K562 (cell line): ENCODE measurements at regions not wholly inside any gene's neighbourhood (a gene's known extent, or its start where the extent isn't known, plus 50 kb on each side); places are given as distances from the start of the nearest gene placed in this dataset.

Source experiments
- ATAC-seq: fragments of 200-7000 bp; cut with Tn5 transposase; 3 replicates; pipeline ENCODE4 v1.9.1; 2020; ENCODE audit warnings: moderate library complexity
- BruUV-seq: library from RNA; stranded (reverse); fragments of 400-500 nt; replicated peaks from 2 replicates; lab custom pipeline; 2021; lab: Mats Ljungman, UMichigan
- CTCF ChIA-PET: fragments of 300-600 bp; formaldehyde crosslinking; extraction: SDS; loops from one replicate; lab custom pipeline; 2021; ENCODE audit warnings: low intra/inter-chr PET ratio; lab: Yijun Ruan, JAX
- POLR2A ChIA-PET: fragments of 300-600, 350-650 bp; sonication (Branson Sonifier 250); formaldehyde crosslinking; extraction: SDS; loops from one replicate; lab custom pipeline; 2021; ENCODE audit warnings: antibody characterized with exemption, inconsistent platforms; lab: Yijun Ruan, JAX
- DNase-seq, 4 experiments: peaks; one replicate each; pipeline versions ENCODE4 v3.0.0 to v3.0.0-alpha.2; 2011 to 2018; ENCODE audit warnings: low spot score in 3 of 4, mixed read lengths in 3 of 4; ENCODE audit errors: extremely low read depth in 1 of 4
- FAIRE-seq: peaks from 2 replicates; lab custom pipeline; 2011; peaks lifted over from hg19 to GRCh38; lab: Jason Lieb, UNC
- H2AFZ ChIP-seq: 2 replicates; pipeline ENCODE4 v1.6.0; 2011; ENCODE audit warnings: low read depth, low read length, control low read depth, inconsistent platforms
- H3K27ac ChIP-seq: fragments of 200-600 bp; 3 replicates; pipeline ENCODE4 v1.8.0; 2011; ENCODE audit warnings: low read depth, mild to moderate bottlenecking, control low read depth, inconsistent platforms, low read length, moderate library complexity, mixed read lengths; ENCODE audit errors: extremely low read depth
- H3K27me3 ChIP-seq, 2 experiments: fragments of 300-600 bp in 1 of 2; 2 replicates in 1 of 2; 3 replicates in 1 of 2; pipeline versions ENCODE4 v1.6.0 to v1.8.0; 2011; ENCODE audit warnings: inconsistent platforms in 2 of 2, low read length in 2 of 2, mild to moderate bottlenecking in 1 of 2, mixed read lengths in 1 of 2, moderate library complexity in 1 of 2; ENCODE audit not compliant: control insufficient read depth in 2 of 2, insufficient read depth in 2 of 2
- H3K36me3 ChIP-seq: fragments of 300-600 bp; 3 replicates; pipeline ENCODE4 v1.8.0; 2011; ENCODE audit warnings: mild to moderate bottlenecking, low read length, inconsistent platforms; ENCODE audit not compliant: control insufficient read depth, insufficient read depth
- H3K4me1 ChIP-seq, 2 experiments: fragments of 200-600 bp in 1 of 2; replicated peaks in 1 of 2; 2 replicates in 1 of 2; 3 replicates in 1 of 2; pipeline versions ENCODE4 v1.5.1 to v1.8.0; 2011; ENCODE audit warnings: inconsistent platforms in 2 of 2, low read length in 2 of 2, mild to moderate bottlenecking in 1 of 2, mixed read lengths in 1 of 2, moderate library complexity in 1 of 2; ENCODE audit not compliant: control insufficient read depth in 2 of 2, insufficient read depth in 2 of 2
- H3K4me2 ChIP-seq: 2 replicates; pipeline ENCODE4 v1.6.1; 2011; ENCODE audit warnings: low read length, control low read depth, inconsistent platforms, mixed read lengths; ENCODE audit not compliant: insufficient read depth
- H3K4me3 ChIP-seq: fragments of 200-600 bp; sonication (generic), shearing (Covaris generic); 2 replicates; pipeline ENCODE4 v1.5.1; 2016; ENCODE audit warnings: control low read depth, inconsistent platforms
- H3K79me2 ChIP-seq: fragments of 200-600 bp; 3 replicates; pipeline ENCODE4 v1.8.0; 2011; ENCODE audit warnings: low read length, inconsistent platforms; ENCODE audit not compliant: control insufficient read depth, insufficient read depth
- H3K9ac ChIP-seq, 2 experiments: 2 replicates each; pipeline versions ENCODE4 v1.6.0 to v1.6.1; 2011; ENCODE audit warnings: low read depth in 2 of 2, low read length in 2 of 2, control low read depth in 1 of 2, inconsistent platforms in 1 of 2, mild to moderate bottlenecking in 1 of 2, mixed read lengths in 1 of 2; ENCODE audit not compliant: insufficient read depth in 1 of 2
- H3K9me1 ChIP-seq: one replicate; pipeline ENCODE4 v1.6.0; 2011; ENCODE audit warnings: inconsistent platforms, mild to moderate bottlenecking, low read length, moderate library complexity; ENCODE audit not compliant: control insufficient read depth, insufficient read depth
- H3K9me3 ChIP-seq: replicated peaks from 2 replicates; pipeline ENCODE4 v1.5.1; 2011; ENCODE audit warnings: low read depth, low read length, inconsistent platforms; ENCODE audit not compliant: control insufficient read depth, insufficient read depth
- H4K20me1 ChIP-seq: replicated peaks from 2 replicates; pipeline ENCODE4 v1.6.1; 2011; ENCODE audit warnings: low read length, inconsistent platforms, mixed read lengths; ENCODE audit not compliant: control insufficient read depth, insufficient read depth
- BDP1 ChIP-seq: IDR thresholded peaks from 3 replicates; pipeline ENCODE4 v1.6.1; 2011; ENCODE audit not compliant: insufficient read length, insufficient read depth
- BRD4 ChIP-seq: fragments of 200-600 bp; sonication (generic); IDR thresholded peaks from 2 replicates; pipeline ENCODE4 v1.6.1; 2017; ENCODE audit warnings: inconsistent platforms
- CCNT2 ChIP-seq: IDR thresholded peaks from 2 replicates; pipeline ENCODE4 v1.6.1; 2011; ENCODE audit warnings: borderline replicate concordance, low read depth, mild to moderate bottlenecking, moderate library complexity, mixed read lengths, low read length; ENCODE audit not compliant: insufficient read length; ENCODE audit errors: extremely low read depth
- CTCF ChIP-seq, 3 experiments: IDR thresholded peaks in 2 of 3; conservative IDR thresholded peaks in 1 of 3; 2 replicates each; pipeline ENCODE4 v1.5.1; 2011 to 2012; ENCODE audit warnings: low read length in 3 of 3, mild to moderate bottlenecking in 3 of 3, control low read depth in 2 of 3, improper control_type of control experiment in 1 of 3, inconsistent platforms in 1 of 3, low read depth in 1 of 3, mixed read lengths in 1 of 3, moderate library complexity in 1 of 3; ENCODE audit not compliant: insufficient read depth in 2 of 3
- DPF2 ChIP-seq: fragments of 450-650 bp; IDR thresholded peaks from 2 replicates; pipeline ENCODE4 v1.6.1; 2016
- NCOA2 ChIP-seq, 2 experiments: fragments of 450-650 bp; IDR thresholded peaks; 2 replicates each; pipeline ENCODE4 v1.6.1; 2018; ENCODE audit warnings: mild to moderate bottlenecking in 2 of 2, moderate library complexity in 1 of 2; ENCODE audit not compliant: partially characterized antibody in 2 of 2
- NFIC ChIP-seq: fragments of 450-650 bp; IDR thresholded peaks from 2 replicates; pipeline ENCODE4 v1.6.1; 2017; ENCODE audit warnings: mild to moderate bottlenecking, inconsistent platforms
- PHF21A ChIP-seq: fragments of 450-650 bp; IDR thresholded peaks from 2 replicates; pipeline ENCODE4 v1.6.1; 2017; ENCODE audit warnings: low read depth, borderline replicate concordance
- RAD21 ChIP-seq, 2 experiments: fragments of 250-450 bp in 1 of 2; fragments of 450-650 bp in 1 of 2; sonication (Bioruptor Pico) in 1 of 2; formaldehyde crosslinking in 1 of 2; IDR thresholded peaks in 1 of 2; conservative IDR thresholded peaks in 1 of 2; 2 replicates each; pipeline versions ENCODE4 v1.4.0 to v1.8.0; 2020 to 2022; ENCODE audit warnings: mild to moderate bottlenecking in 2 of 2, moderate library complexity in 1 of 2
- RBBP5 ChIP-seq: fragments of 200-600 bp; sonication (generic); IDR thresholded peaks from 2 replicates; pipeline ENCODE4 v1.6.1; 2012; ENCODE audit warnings: borderline replicate concordance, mild to moderate bottlenecking, low read length, control low read depth, inconsistent platforms; ENCODE audit not compliant: insufficient read depth, poor library complexity, severe bottlenecking
- RFX7 ChIP-seq: fragments of 250-450 bp; sonication (Bioruptor Pico); IDR thresholded peaks from 2 replicates; pipeline ENCODE4 v1.5.1; 2021; ENCODE audit warnings: mild to moderate bottlenecking
- XRCC3 ChIP-seq: fragments of 450-650 bp; IDR thresholded peaks from 2 replicates; pipeline ENCODE4 v1.6.1; 2017; ENCODE audit warnings: mild to moderate bottlenecking, moderate library complexity
- ZNF23 ChIP-seq: fragments of 250-450 bp; sonication (Bioruptor Pico); IDR thresholded peaks from 2 replicates; pipeline ENCODE4 v1.4.0; 2020; ENCODE audit warnings: mild to moderate bottlenecking
- ZNF644 ChIP-seq: fragments of 200-800 bp; sonication (Bioruptor generic); IDR thresholded peaks from 2 replicates; pipeline ENCODE4 v1.6.1; 2016; ENCODE audit warnings: low read depth, missing genetic modification characterization, missing compliant biosample characterization
- WGBS: fragments of 100-300 bp; shearing (Covaris generic); methylation state at CpG from one replicate; pipeline ENCODE4 v1.1.6; 2016; ENCODE audit warnings: low coverage, mixed read lengths; ENCODE audit not compliant: insufficient coverage; ENCODE audit errors: missing lambda C conversion rate; 5-methylcytosine and 5-hydroxymethylcytosine counted together
- in situ Hi-C: fragments of 300-500 bp; cut with MboI; formaldehyde crosslinking; loops from 4 replicates; pipeline ENCODE4 v1.15.0; 2018; ENCODE audit warnings: inconsistent platforms, mixed read lengths
- intact Hi-C: fragments of 100-400 bp; cut with micrococcal nuclease; formaldehyde crosslinking; loops from 2 replicates; pipeline ENCODE4 v1.14.2; 2022
- TF ChIP-seq, protein P1 (sequence below): fragments of 250-450 bp; sonication (Bioruptor Pico); IDR thresholded peaks from 2 replicates; pipeline ENCODE4 v1.8.0; 2021; ENCODE audit warnings: moderate library complexity, mild to moderate bottlenecking, inconsistent platforms
- TF ChIP-seq, protein P2 (sequence below), 2 experiments: fragments of 450-650 bp; IDR thresholded peaks; 2 replicates each; pipeline ENCODE4 v1.6.1; 2016

DNA sequence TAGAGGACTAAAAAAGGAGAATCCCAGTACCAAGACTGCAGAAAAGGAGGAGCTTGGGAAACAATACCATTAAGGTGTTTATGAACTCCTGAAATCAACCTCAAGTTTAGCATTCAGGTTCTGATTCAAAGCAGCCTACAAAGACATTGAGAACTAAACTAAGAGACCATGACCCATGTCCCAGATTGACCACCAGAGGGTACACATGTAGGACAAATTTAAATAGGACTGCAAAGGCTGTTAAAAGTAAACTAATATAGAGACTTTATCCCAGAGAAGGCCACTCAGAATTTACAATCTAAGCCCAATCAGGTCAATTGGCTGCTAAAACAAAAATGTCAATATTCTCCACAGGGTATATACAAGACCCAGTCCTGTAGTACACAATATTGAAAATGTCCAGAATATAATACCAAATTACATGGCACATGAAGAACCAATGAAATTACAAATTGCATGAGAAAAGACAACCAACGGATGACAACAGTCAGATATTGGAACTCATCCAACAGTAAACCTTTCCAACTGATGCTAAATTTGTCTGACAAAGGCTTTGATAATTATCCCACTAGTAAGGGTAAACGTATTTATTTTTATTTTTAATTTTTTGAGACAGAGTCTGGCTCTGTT lies 682.4 kb downstream of the UQCRFS1 start (continued):
- TF ChIP-seq CTCF (IDR thresholded peaks at IDR 0.05 in 2 of 3, conservative IDR thresholded peaks at IDR 0.05 in 1 of 3; ENCODE audit: insufficient read depth in 2 of 3, low read depth in 1 of 3, low read length in 3 of 3) (peak in 2 of 3 experiments; percentile 39; a peak in 4 of 6 replicates), ZNF23 (CRISPR knock-in tag) (0 out of 2 replicates have a peak, but pooled peaks have one; percentile 11), NFIC (peak; percentile 55; the same call in 1 of the 2 replicates), RAD21 (CRISPR knock-in tag; conservative IDR thresholded peaks at IDR 0.05 in 1 of 2, IDR thresholded peaks at IDR 0.05 in 1 of 2) (peak; percentile 16 to 62; a peak in 2 of 4 replicates), PHF21A (no peak)
- TF ChIP-seq, protein P1, sequence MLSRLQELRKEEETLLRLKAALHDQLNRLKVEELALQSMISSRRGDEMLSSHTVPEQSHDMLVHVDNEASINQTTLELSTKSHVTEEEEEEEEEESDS (CRISPR knock-in tag) = no peak

GRCh38 chr19:28526038-28526437 lies 686.9 kb downstream of the UQCRFS1 start:
- ATAC-seq = peak; percentile 66
- Histone ChIP-seq H3K36me3 (peaks cover 28% of the 10 kb centered on the region; the same call in 2 of the 3 replicates), H3K79me2 (peaks cover 100% of the 10 kb centered on the region), H3K27ac (peak overlapping the region; percentile 72), H3K9me3 (no peaks in the 10 kb centered on the region), H3K4me3 (no peak overlapping the region), H3K4me2 (peak overlapping the region; percentile 70), H4K20me1 (peaks cover 25% of the 10 kb centered on the region), H3K4me1 (peaks cover 8 to 34% of the 10 kb centered on the region in 2 experiments), H3K9me1 (no peaks in the 10 kb centered on the region), H3K27me3 (no peaks in the 10 kb centered on the region), H3K9ac (peak overlapping the region in 1 of 2 experiments; percentile 58; a peak in 2 of 4 replicates), H2AFZ (no peak overlapping the region)
- WGBS = 0% methylated on average over 2 of the region's 2 CpGs
- CTCF ChIA-PET = no interaction called here
- peak in 1 of 4 experiments; percentile 70 for DNase-seq
- in situ Hi-C loops (no loop called here), intact Hi-C loops (loop anchor here (2.0 kb wide), 1 partner anchor 15 kb away; no protein-coding TSS in a partner anchor)
- POLR2A ChIA-PET = interaction anchor here (0.8 to 2.6 kb wide), 3 partner anchors 11 to 108 kb away, joined by 3 to 9 read pairs (median 6); no protein-coding TSS in a partner anchor
- no TSS peak for BruUV-seq
- FAIRE-seq = no peak
- TF ChIP-seq RFX7 (CRISPR knock-in tag) = no peak
- peak; percentile 35; the same call in 1 of the 2 replicates for TF ChIP-seq DPF2
- TF ChIP-seq BRD4 = 0 out of 2 replicates have a peak, but pooled peaks have one; percentile 34
- 0 out of 2 replicates have a peak, but pooled peaks have one; percentile 16 for TF ChIP-seq ZNF644 (tag)
- TF ChIP-seq XRCC3 = no peak
- no peak for TF ChIP-seq RBBP5
- no peak for TF ChIP-seq CCNT2
- TF ChIP-seq NCOA2 (IDR thresholded peaks at IDR 0.05; ENCODE audit: partially characterized antibody in 2 of 2) = peak in 1 of 2 experiments; percentile 56
- TF ChIP-seq, protein P2, sequence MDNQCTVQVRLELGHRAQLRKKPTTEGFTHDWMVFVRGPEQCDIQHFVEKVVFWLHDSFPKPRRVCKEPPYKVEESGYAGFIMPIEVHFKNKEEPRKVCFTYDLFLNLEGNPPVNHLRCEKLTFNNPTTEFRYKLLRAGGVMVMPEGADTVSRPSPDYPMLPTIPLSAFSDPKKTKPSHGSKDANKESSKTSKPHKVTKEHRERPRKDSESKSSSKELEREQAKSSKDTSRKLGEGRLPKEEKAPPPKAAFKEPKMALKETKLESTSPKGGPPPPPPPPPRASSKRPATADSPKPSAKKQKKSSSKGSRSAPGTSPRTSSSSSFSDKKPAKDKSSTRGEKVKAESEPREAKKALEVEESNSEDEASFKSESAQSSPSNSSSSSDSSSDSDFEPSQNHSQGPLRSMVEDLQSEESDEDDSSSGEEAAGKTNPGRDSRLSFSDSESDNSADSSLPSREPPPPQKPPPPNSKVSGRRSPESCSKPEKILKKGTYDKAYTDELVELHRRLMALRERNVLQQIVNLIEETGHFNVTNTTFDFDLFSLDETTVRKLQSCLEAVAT (IDR thresholded peaks at IDR 0.05) = peak in 1 of 2 experiments; percentile 75; a peak in 3 of 4 replicates
- TF ChIP-seq BDP1 = no peak
